ENCODE measurements at regions not wholly inside any gene's neighbourhood (a gene's known extent, or its start where the extent isn't known, plus 50 kb on each side); places are given as distances from the start of the nearest gene placed in this dataset.
"Not testable (repeated sequence)": the region's sequence is repeated elsewhere in the genome, so short reads cannot be mapped to it uniquely, and the experiment has no call there.

- no peaks in the 10 kb centered on the region for H3K4me1 Mint-ChIP-seq
- H3K27me3 Mint-ChIP-seq, result no peaks in the 10 kb centered on the region
- DNase-seq, result no peak
- CTCF ChIA-PET, result interaction anchor here (0.6 to 1.6 kb wide), 2 partner anchors 9 to 77 kb away, joined by 3 to 8 read pairs; no protein-coding TSS in a partner anchor
- no peaks in the 10 kb centered on the region for H3K36me3 Mint-ChIP-seq (ENCODE audit: low read depth)
- H3K27ac Mint-ChIP-seq, result no peak overlapping the region
- POLR2A ChIA-PET, result no interaction called here
- intact Hi-C loops (cut with DNase I, micrococcal nuclease), result loop anchor here (5.0 to 10.0 kb wide), 3 partner anchors 261 to 676 kb away; no protein-coding TSS in a partner anchor
- no peak for ATAC-seq
- no peaks in the 10 kb centered on the region for H3K9me3 Mint-ChIP-seq (ENCODE audit: low read depth)
- H3K4me3 Mint-ChIP-seq, result no peak overlapping the region
Observed at GRCh38 chr2:14901737-14902136, 269.2 kb downstream of the LRATD1 start.

GRCh38 chr2:14902953-14903352 is 270.4 kb downstream of the LRATD1 start:
- Mint-ChIP-seq H3K4me3 (no peak overlapping the region), H3K36me3 (ENCODE audit: low read depth) (no peaks in the 10 kb centered on the region), H3K9me3 (ENCODE audit: low read depth) (no peaks in the 10 kb centered on the region), H3K27me3 (no peaks in the 10 kb centered on the region), H3K27ac (no peak overlapping the region), H3K4me1 (no peaks in the 10 kb centered on the region)
- intact Hi-C loops (cut with DNase I, micrococcal nuclease), result loop anchor here (1.0 to 10.0 kb wide), 4 partner anchors 259 to 674 kb away; no protein-coding TSS in a partner anchor
- CTCF ChIA-PET, result interaction anchor here (0.7 to 1.6 kb wide), 5 partner anchors 10 to 384 kb away, joined by 3 to 8 read pairs (median 3); no protein-coding TSS in a partner anchor
- DNase-seq, result no peak
- ATAC-seq, result no peak
- POLR2A ChIA-PET, result interaction anchor here (0.5 kb wide), 1 partner anchor 333 kb away, joined by 7 read pairs; no protein-coding TSS in a partner anchor

DNA sequence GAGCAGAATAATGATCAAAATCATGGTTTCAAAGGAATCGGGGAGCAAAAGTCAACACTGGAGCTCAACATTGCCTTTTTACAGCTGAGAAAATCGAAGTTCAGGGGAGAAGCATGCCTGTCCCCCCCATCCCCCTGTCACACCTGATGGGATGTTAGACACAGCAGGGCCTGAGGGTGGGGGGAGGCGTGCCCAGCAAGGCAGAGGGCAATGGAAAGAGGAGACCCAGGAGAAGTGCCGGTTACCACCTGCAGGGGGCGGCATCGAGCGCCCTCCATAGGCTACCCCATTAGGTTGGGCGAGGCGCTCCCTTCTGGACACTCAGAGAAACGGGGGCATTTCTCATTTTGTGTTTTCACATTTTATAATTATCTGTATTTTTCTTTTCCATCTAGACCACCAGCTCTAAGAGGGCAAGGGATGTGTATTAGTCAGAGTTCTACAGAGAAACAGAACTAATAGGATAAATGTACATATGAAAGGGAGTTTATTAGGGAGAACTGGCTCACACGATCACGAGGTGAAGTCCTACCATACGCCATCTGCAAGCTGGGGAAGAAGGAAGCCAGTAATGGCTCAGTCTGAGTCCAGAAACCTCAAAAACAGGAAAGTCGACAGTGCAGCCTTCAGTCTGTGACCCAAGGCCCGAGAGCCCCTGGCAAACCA is 271.3 kb downstream of the LRATD1 start:
- ChIA-PET CTCF (interaction anchor here (0.7 to 1.0 kb wide), 2 partner anchors 11 to 21 kb away, joined by 3 to 5 read pairs; no protein-coding TSS in a partner anchor), POLR2A (no interaction called here)
- DNase-seq (peak; percentile 79), ATAC-seq (peak; percentile 91)
- no peak overlapping the region for H3K4me3 Mint-ChIP-seq
- H3K4me1 Mint-ChIP-seq, result no peaks in the 10 kb centered on the region
- no peak overlapping the region for H3K27ac Mint-ChIP-seq
- intact Hi-C loops (cut with DNase I, micrococcal nuclease), result loop anchor here (1.0 to 10.0 kb wide), 5 partner anchors 258 to 673 kb away; no protein-coding TSS in a partner anchor
- no peaks in the 10 kb centered on the region for H3K36me3 Mint-ChIP-seq (ENCODE audit: low read depth)
- no peaks in the 10 kb centered on the region for H3K27me3 Mint-ChIP-seq
- no peaks in the 10 kb centered on the region for H3K9me3 Mint-ChIP-seq (ENCODE audit: low read depth)

DNA sequence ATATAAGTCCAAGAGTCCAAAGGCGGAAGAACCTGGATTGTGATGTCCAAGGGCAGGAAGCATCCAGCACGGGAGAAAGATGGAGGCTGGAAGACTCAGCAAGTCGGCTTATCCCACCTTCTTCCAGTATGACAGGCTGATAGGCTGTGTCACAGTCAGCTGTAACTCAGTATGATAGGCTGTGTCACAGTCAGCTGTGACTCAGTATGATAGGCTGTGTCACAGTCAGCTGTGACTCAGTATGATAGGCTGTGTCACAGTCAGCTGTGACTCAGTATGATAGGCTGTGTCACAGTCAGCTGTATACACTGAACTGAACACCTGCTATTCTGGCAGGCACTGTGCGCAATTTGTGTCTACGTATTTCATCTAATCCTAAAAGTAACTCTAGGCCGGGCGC is 271.9 kb downstream of the LRATD1 start:
- CTCF ChIA-PET; H3K36me3 Mint-ChIP-seq (ENCODE audit: low read depth); H3K27me3 Mint-ChIP-seq; H3K27ac Mint-ChIP-seq; H3K9me3 Mint-ChIP-seq (ENCODE audit: low read depth); H3K4me1 Mint-ChIP-seq; POLR2A ChIA-PET; H3K4me3 Mint-ChIP-seq: not testable (repeated sequence)
- DNase-seq (peak; percentile 19), ATAC-seq (peak; percentile 84)
- intact Hi-C loops (cut with DNase I, micrococcal nuclease), result loop anchor here (1.0 to 10.0 kb wide), 4 partner anchors 258 to 673 kb away; no protein-coding TSS in a partner anchor

DNA sequence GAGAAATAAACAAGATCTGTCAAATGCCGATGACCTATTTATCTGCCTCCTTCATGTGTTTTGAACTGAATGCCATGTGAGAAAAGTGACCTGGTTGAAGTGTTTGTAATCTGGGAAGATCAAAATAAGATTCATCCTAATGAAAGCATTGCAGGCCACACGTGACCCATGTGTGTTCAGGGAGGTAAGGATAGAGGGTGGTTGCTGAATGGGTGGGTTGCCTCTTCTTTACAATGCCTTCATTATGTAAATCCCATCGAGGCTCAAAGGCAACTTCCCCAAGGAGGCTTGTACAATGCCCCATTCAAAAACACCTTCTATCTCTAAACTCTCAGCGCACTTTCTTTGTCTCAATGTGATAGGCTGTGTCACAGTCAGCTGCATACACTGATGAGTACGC is 273.1 kb downstream of the LRATD1 start:
- ATAC-seq (no peak), DNase-seq (no peak)
- Mint-ChIP-seq H3K4me1 (no peaks in the 10 kb centered on the region), H3K27me3 (no peaks in the 10 kb centered on the region), H3K9me3 (ENCODE audit: low read depth) (no peaks in the 10 kb centered on the region), H3K36me3 (ENCODE audit: low read depth) (no peaks in the 10 kb centered on the region), H3K4me3 (no peak overlapping the region), H3K27ac (no peak overlapping the region)
- intact Hi-C loops (cut with DNase I, micrococcal nuclease), result loop anchor here in 1 of 2 experiments (10.0 kb wide), 1 partner anchor 269 kb away; no protein-coding TSS in a partner anchor
- ChIA-PET POLR2A (no interaction called here), CTCF (no interaction called here)

DNA sequence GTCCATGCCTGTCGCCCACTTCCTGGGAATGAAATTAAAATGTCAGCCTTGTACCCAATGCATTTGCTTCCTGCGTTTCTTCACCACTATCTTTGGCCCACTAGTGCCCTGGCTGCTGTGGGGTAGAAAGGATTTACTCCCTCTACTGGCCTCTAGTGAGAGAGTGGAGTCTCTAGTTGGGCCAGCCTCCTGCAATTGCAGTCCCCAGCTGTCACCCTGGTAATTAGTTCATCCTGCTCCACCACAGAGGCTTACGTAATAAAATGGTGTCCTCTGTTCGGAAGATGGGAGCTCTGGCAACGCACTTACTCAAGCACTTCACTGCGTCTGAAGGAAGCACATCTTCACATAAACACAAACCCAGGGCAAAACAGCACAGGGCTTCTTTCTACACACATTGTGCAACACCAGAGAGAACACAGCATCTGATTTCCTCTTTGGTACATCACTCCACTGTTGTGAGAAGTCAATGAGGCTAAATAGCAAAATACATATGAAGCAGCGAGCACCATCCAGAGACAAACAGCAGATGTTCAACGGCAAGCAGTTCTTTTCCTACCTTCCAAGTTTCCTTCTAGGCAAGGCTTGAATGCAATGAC is 274.6 kb downstream of the LRATD1 start:
- ChIA-PET CTCF (interaction anchor here (0.8 kb wide), 1 partner anchor 93 kb away, joined by 4 read pairs; no protein-coding TSS in a partner anchor), POLR2A (no interaction called here)
- Mint-ChIP-seq H3K27me3 (no peaks in the 10 kb centered on the region), H3K4me3 (no peak overlapping the region), H3K9me3 (ENCODE audit: low read depth) (no peaks in the 10 kb centered on the region), H3K27ac (no peak overlapping the region), H3K4me1 (no peaks in the 10 kb centered on the region), H3K36me3 (ENCODE audit: low read depth) (no peaks in the 10 kb centered on the region)
- DNase-seq (no peak), ATAC-seq (no peak)
- intact Hi-C loops (cut with DNase I, micrococcal nuclease), result loop anchor here in 1 of 2 experiments (10.0 kb wide), 1 partner anchor 268 kb away; no protein-coding TSS in a partner anchor

DNA sequence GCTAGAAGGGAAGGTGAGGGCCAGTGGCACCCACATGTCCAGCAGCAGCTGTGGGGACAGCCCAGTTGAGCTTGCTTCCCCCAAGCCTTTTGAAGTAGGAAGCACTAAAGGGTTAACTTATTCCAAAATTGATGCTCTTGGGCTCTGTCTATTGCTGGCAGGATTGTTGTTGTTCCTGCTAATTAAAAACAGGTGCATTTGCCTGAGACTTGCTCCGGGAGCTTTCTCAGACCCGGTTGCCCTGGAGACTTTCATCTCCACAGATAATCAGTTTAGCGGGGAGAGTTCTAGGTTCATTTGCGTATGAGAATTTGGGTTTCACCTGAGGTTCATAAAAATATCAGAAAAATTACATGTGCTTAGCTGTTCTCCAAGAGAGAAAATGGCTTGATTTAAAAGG is 277.3 kb downstream of the LRATD1 start:
- CTCF ChIA-PET, result no interaction called here
- intact Hi-C loops (cut with DNase I, micrococcal nuclease), result loop anchor here in 1 of 2 experiments (10.0 kb wide), 1 partner anchor 265 kb away; no protein-coding TSS in a partner anchor
- DNase-seq, result no peak

DNA sequence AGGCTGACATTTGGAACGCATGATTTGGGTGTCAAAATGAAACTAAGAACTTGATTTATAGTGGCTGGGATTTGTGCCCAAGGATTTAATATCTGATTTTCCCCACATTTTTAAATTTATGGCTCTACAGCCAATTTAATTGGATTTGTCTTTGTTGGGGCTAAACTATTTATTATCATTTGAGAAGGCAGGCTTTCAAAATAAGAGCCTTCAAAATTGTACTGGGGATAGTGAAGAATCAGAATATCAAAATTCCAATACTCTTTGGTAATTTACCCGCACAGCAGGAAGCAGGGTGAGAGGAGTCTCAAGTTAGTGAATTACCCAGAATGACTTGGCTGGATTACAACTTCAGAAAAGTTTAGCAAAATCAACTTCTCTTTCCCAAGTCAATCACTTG is 278.1 kb downstream of the LRATD1 start:
- CTCF ChIA-PET, result no interaction called here
- intact Hi-C loops (cut with DNase I, micrococcal nuclease), result no loop called here
- no peak for DNase-seq
- H3K4me3 Mint-ChIP-seq, result no peak overlapping the region
- H3K27ac Mint-ChIP-seq, result no peak overlapping the region
- H3K4me1 Mint-ChIP-seq, result no peaks in the 10 kb centered on the region
- no peaks in the 10 kb centered on the region for H3K9me3 Mint-ChIP-seq (ENCODE audit: low read depth)
- H3K36me3 Mint-ChIP-seq (ENCODE audit: low read depth), result no peaks in the 10 kb centered on the region
- no peak for ATAC-seq
- H3K27me3 Mint-ChIP-seq, result no peaks in the 10 kb centered on the region
- POLR2A ChIA-PET, result no interaction called here

More for the DNA sequence above, 277.3 kb downstream of the LRATD1 start:
- Mint-ChIP-seq H3K27ac (no peak overlapping the region), H3K9me3 (ENCODE audit: low read depth) (no peaks in the 10 kb centered on the region), H3K4me1 (no peaks in the 10 kb centered on the region), H3K27me3 (no peaks in the 10 kb centered on the region), H3K36me3 (ENCODE audit: low read depth) (no peaks in the 10 kb centered on the region), H3K4me3 (no peak overlapping the region)
- POLR2A ChIA-PET, result no interaction called here
- ATAC-seq, result no peak

DNA sequence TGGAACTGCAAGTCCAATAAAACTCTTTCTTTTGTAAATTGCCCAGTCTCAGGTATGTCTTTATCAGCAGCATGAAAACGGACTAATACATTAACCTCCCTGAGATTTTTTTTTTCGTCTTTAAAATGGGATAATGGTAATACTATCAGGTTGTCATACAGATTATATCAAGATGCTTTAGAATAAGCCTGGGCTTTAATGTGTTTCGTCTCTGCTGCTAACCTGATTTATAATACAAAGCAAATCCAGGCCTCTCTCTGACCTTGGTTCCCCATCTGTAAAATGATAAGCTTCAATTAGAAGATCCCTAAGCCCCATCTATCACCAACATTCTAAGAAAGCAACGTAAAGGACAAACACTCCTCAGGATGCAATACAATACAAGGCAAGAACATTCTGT is 283.5 kb downstream of the LRATD1 start:
- CTCF ChIA-PET, result no interaction called here

DNA sequence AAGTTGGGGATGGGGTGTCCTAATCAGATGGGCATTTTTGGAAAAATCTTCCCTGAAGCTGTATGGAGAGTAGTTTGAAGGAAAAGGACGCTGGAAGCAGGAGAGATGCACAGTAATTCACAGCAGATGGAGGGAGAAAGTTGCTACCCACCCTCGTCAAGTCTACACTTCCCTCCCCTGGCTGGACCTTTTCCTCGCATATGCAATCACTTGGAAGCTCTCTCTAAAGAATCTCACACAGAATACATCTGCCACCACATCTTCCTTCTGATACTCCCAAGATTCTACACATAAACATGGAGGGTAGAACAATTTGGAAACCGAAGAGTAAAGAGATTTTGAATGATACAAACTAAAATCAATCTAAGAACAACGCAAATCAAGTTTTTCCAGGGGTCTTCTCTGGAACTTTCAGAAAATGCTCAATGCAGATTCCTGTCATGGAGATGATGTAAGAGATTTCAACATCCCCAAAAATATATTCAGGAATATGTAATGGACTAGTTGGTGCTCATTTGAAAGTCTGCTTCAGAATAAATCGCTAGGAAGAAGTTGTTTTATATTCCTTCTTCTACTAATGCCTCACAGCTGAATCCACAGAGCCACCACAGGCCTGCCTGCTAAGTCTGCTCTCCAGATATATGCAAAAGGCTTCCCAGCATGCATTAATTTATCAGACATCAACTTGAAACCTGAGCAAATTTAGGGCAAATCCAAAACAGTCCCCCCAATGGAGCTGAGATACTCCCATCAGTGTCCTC is 291.5 kb downstream of the LRATD1 start:
- ChIA-PET CTCF (no interaction called here), POLR2A (no interaction called here)
- H3K27me3 Mint-ChIP-seq, result no peaks in the 10 kb centered on the region
- peaks cover 2% of the 10 kb centered on the region for H3K9me3 Mint-ChIP-seq (ENCODE audit: low read depth)
- no peak for DNase-seq
- ATAC-seq, result no peak
- H3K4me3 Mint-ChIP-seq, result no peak overlapping the region
- no peak overlapping the region for H3K27ac Mint-ChIP-seq
- no peaks in the 10 kb centered on the region for H3K36me3 Mint-ChIP-seq (ENCODE audit: low read depth)
- intact Hi-C loops (cut with DNase I, micrococcal nuclease), result no loop called here
- no peaks in the 10 kb centered on the region for H3K4me1 Mint-ChIP-seq

More for the DNA sequence above, 283.5 kb downstream of the LRATD1 start:
- H3K9me3 Mint-ChIP-seq (ENCODE audit: low read depth), result peaks cover 4% of the 10 kb centered on the region
- H3K4me1 Mint-ChIP-seq, result no peaks in the 10 kb centered on the region
- H3K27me3 Mint-ChIP-seq, result peaks cover 3% of the 10 kb centered on the region
- H3K36me3 Mint-ChIP-seq (ENCODE audit: low read depth), result no peaks in the 10 kb centered on the region
- ATAC-seq, result no peak
- H3K27ac Mint-ChIP-seq, result no peak overlapping the region
- no peak overlapping the region for H3K4me3 Mint-ChIP-seq
- DNase-seq, result no peak
- POLR2A ChIA-PET, result no interaction called here
- intact Hi-C loops (cut with DNase I, micrococcal nuclease), result no loop called here

DNA sequence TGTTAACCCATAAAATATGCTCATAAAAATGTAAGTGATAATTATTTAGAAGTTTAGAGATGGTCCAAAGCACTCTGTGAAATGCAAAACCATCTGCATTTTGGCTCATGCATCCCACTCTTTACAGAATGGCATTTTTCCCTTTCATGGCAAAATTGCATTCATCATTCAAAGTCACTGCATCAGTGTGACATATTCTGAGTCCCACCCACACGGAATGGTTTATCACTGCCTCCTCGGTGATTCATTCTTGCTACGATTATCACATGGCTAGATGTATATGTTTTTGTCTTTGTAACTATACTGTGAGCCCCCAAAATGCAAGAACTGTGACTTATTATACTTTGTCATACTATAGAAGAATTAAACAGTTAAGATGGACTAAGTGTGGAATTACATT is 293.0 kb downstream of the LRATD1 start:
- H3K4me1 Mint-ChIP-seq, result no peaks in the 10 kb centered on the region
- DNase-seq (no peak), ATAC-seq (no peak)
- H3K27me3 Mint-ChIP-seq, result peaks cover 4% of the 10 kb centered on the region
- ChIA-PET POLR2A (no interaction called here), CTCF (no interaction called here)
- H3K9me3 Mint-ChIP-seq (ENCODE audit: low read depth), result peaks cover 6% of the 10 kb centered on the region
- H3K36me3 Mint-ChIP-seq (ENCODE audit: low read depth), result no peaks in the 10 kb centered on the region
- H3K27ac Mint-ChIP-seq, result no peak overlapping the region
- intact Hi-C loops (cut with DNase I, micrococcal nuclease), result no loop called here
- H3K4me3 Mint-ChIP-seq, result no peak overlapping the region

All from activated CD4-positive, alpha-beta T cell treated with anti-CD3 and anti-CD28 coated beads for 36 hours (primary cell).